Gastrocnemius medialis (tissue), 4 donors: ENCODE measurements at regions not wholly inside any gene's neighbourhood (a gene's known extent, or its start where the extent isn't known, plus 50 kb on each side); places are given as distances from the start of the nearest gene placed in this dataset.

Source experiments
- POLR2A ChIP-seq, 2 donors: fragments of 450-650 bp; IDR thresholded peaks; one replicate each; pipeline ENCODE4 v1.6.1; 2017; ENCODE audit warnings: antibody characterized with exemption in 2 of 2, mild to moderate bottlenecking in 2 of 2, moderate library complexity in 2 of 2
- TF ChIP-seq, protein P1 (sequence below), 5 experiments: fragments of 450-650 bp in 3 of 5; fragments of 200-600 bp in 2 of 5; sonication (generic) in 2 of 5; IDR thresholded peaks in 4 of 5; conservative IDR thresholded peaks in 1 of 5; 1 replicate in 4 of 5; 2 replicates in 1 of 5; pipeline ENCODE4 v1.5.1; 2016 to 2019; ENCODE audit warnings: antibody characterized with exemption in 5 of 5, mild to moderate bottlenecking in 3 of 5, moderate library complexity in 3 of 5

DNA sequence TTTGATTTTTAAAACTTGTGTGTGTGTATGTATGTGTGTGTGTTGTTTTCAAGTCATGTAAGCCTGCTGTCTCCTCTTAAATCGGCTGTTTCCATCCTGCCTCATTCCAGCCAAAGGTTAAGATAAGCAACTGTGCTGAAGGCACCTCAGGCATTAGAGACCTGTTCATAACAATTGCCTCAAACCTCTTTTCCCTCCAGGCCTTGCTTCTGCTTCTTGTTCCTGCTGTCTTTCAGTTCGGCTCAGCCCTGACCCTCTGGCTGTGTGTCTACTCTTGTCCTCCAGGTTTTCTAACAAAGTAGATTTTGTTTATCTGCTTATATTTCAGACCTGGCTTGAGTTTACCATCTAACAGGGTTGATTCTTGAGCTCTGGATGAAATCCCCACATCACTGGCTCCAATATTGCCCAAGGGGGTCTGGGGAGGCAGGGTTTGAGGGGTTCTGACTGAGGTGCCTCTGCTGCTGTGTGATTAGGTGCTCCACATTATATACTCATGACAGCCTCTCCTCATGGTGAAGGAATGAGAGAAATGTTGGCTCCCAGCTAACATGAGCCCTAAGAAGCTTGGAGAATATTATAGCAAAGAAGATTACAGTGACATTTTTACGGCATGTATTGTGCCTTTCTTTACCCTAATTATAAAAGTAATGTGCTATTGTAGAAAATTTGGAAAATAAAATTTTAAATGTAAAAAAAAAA, 229.7 kb upstream of the PIK3R1 start:
- TF ChIP-seq, protein P1, sequence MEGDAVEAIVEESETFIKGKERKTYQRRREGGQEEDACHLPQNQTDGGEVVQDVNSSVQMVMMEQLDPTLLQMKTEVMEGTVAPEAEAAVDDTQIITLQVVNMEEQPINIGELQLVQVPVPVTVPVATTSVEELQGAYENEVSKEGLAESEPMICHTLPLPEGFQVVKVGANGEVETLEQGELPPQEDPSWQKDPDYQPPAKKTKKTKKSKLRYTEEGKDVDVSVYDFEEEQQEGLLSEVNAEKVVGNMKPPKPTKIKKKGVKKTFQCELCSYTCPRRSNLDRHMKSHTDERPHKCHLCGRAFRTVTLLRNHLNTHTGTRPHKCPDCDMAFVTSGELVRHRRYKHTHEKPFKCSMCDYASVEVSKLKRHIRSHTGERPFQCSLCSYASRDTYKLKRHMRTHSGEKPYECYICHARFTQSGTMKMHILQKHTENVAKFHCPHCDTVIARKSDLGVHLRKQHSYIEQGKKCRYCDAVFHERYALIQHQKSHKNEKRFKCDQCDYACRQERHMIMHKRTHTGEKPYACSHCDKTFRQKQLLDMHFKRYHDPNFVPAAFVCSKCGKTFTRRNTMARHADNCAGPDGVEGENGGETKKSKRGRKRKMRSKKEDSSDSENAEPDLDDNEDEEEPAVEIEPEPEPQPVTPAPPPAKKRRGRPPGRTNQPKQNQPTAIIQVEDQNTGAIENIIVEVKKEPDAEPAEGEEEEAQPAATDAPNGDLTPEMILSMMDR (IDR thresholded peaks at IDR 0.05 in 4 of 5, conservative IDR thresholded peaks at IDR 0.05 in 1 of 5) = no peak
- TF ChIP-seq POLR2A (IDR thresholded peaks at IDR 0.05) = no peak
